HS-27A (cell line): ENCODE measurements at regions not wholly inside any gene's neighbourhood (a gene's known extent, or its start where the extent isn't known, plus 50 kb on each side); places are given as distances from the start of the nearest gene placed in this dataset.

Experiments used
- DNase-seq: peaks from one replicate; pipeline ENCODE4 v3.0.0-alpha.2; 2012; ENCODE audit warnings: low read depth, missing footprints

DNA sequence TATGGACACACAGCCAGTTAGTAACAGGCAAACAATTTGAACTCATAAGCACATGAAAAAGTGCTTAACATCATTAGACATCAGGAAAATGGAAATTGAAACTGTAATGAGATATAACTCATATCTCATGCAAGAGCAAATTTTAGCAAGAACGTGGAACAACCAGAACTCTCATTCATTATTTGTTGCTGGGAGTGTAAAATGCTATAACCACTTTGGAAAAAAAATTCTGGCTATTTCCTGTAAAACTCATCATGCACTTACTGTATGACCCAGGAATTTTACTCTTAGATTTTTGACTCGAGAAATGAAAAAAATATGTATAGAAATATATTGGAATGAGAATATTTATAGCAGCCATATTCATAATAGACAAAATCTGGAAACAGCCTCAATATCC is 205.7 kb upstream of the PUM3 start:
- no peak for DNase-seq

DNA sequence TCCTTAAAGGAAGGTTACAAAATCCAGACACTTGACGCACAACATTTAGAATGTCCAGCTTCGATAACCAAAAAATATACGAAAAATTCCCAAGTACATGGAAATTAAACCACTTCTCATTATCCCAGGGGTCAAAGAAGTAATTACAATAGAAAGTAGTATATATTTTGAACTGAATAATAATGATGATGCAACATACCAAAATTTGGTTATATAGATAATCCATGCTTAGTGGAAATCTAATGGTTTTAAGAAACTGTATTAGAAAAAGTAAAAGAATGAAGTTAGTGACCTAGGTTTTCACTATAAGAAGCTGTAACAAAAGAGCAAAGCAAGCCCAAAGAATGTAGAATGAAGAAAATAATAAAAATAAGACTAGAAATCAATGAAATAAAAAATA is 204.0 kb upstream of the PUM3 start:
- no peak for DNase-seq

- DNase-seq = no peak
Observed at GRCh38 chr9:3045153-3045552, 201.3 kb upstream of the PUM3 start.

DNA sequence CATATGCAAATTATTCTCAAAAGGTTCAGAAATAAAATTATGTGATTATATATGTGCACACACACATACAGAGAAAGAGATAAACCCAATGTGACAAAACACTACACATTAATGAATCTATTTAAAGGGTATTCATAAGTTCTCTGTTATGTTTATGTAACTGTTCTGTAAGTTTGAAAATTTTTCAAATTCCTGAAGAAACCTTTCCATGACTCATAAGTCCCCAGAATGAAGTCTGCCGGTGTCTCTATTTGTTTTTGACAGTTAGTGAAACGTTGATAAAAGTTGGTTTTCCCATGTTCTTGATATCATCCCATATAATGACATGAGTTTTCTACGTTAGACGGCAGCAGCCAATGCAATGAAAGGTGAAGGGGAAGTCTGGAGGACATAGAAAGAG is 199.5 kb upstream of the PUM3 start:
- DNase-seq = peak; percentile 43

DNA sequence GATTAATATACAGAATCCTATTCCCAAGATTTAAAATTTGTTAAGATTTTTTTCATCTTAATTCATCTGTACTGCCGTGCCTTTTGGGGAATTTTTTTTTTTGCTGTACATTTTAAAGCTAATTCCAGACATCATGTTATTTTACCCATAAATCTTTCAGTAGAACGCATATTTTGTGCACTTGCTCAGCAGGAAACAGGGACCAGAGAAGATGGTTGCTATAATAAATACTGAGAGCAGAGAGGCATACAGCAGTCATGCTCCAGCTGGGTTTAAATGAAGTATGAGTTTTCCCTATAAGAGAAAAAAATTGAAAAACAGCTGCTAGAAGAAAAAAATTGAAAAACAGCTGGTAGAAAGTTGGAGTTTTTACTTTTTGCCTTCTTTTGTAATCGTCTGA is 196.9 kb upstream of the PUM3 start:
- no peak for DNase-seq

GRCh38 chr9:3036333-3036700 is 192.4 kb upstream of the PUM3 start:
- no peak for DNase-seq

DNA sequence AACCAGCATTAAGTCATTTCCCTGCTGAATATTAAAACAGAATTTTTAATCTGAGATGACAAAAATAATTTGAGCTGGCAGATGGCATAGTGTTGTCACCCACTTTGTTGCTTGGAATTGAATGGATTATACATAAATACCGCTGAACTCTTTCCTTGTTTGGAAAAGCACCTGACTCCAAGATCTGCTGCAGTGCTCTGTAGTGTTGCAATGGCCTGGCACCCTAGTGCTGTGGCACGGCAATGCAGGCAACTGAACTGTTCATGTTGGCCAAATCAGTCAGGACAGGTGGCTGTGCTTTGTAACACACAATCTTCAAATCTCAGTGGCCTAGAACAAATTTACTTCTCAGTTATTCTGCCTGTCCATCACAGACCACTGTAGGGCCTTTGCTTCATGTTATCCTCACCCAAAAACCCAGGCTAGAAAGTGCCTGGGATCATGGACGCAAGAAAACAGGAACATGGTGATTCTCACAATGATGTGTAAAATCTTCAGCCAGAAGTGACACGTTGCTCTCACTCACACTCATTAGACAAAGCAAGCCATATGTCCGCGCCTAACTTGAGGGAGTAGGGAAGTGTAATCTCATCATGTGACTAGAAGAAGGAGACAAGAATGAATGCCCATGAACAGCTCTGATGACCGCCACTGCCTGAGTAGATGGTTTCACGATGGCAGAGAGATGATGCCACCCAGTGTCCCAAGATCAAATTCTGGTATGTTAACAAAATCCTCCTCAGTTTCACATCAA is 191.9 kb upstream of the PUM3 start:
- DNase-seq = no peak

- DNase-seq = no peak
Observed at GRCh38 chr9:3032898-3033297, 189.0 kb upstream of the PUM3 start.

DNA sequence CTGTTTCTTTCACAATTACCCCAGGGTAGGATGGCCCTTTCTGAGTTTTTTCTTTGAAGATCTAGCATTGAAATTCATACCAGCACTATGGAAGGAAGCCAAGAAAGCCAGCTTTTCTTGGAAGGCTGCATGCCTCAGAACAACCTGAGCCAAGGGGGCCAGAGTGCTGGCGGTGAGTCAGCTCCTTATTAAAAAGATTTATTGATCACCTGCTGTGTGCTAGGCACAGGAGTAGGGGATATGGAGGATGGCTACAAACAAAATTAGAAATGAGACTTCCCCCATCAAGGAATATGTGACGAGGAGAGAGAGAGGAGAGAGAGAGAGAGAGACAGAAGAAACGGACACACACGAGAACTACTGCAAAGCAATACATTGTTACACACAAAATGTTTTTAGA is 184.6 kb upstream of the PUM3 start:
- DNase-seq = no peak

GRCh38 chr9:3027210-3027609 is 183.3 kb upstream of the PUM3 start:
- DNase-seq = no peak

DNA sequence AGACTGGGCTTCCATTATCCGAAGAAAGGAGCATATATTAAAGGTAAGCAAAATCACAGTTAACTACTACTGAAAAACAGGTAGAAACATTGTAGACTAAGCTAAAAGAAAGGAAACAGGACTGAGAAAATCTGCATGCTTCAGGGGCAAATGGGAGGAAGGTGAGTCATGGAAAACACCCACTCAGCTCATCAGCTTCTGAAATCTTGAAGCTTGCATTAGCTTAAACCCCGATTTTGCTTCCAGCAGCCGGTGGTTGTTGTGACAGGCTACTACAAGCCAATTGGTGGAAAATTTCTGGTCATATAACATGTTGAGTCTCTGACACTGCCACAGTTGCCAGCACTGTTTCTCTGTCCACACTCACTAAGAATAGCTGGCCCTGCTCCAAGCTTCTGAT is 179.6 kb upstream of the PUM3 start:
- no peak for DNase-seq

GRCh38 chr9:3018691-3019230 is 174.9 kb upstream of the PUM3 start:
- DNase-seq = no peak

DNA sequence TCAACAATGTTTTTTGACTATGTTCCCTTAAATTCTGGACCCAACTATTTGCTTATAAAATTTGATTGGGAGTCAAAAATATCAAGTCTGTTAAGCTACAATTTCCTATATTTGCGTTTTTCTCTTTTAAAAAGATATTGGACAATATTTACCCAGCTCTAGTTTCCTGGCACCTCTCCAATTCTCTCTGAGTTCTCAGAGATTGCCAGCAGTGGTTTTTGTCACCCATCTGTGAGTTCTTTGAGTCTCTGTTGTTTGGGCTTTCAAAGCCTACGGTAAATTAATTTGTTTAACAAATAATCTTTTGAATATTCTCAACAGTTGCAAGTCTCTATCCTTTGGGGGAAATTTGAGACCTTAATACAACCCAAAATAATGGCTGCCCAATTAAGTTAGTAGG is 174.2 kb upstream of the PUM3 start:
- no peak for DNase-seq

GRCh38 chr9:3014178-3014577 is 170.3 kb upstream of the PUM3 start:
- DNase-seq = no peak

DNA sequence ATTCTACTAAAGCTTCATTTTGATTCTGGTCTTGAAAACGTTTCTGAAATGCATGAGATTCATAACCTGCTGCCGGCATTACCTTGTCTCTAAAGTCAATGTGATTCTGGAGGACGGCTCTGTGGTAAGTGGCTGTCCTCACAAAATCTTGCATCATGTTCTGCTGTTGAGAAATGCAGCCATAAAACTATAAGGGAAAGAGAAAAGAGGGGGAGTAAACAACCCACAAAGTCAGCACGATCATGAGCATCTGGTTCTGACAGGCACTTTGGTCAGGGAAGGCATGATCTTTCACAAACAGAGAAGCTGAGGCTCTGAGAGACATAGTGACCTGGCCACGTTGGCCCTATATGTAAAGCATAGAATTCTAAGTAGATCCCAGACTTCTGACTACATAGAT is 168.9 kb upstream of the PUM3 start:
- DNase-seq = no peak

- no peak for DNase-seq
Observed at GRCh38 chr9:3012245-3012644, 168.3 kb upstream of the PUM3 start.

DNA sequence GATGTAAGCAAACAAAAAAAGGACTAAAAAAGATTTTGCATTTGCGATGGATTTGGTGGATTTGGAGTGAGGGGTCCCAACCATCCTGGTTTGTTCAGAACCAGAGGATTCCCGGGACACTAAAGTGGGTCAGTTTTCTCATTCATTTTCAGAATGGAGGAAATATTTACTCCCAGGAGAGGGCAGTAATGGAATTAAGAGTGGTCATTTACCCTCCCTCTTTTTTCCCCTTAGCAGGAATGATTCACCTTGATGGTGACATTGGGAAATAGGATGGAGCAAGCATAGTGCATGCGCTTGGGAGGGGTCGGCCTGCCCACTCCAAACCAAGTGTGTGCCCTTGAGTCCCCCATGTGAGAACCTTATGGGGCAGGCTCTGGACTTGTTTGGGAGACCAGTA is 164.2 kb upstream of the PUM3 start:
- no peak for DNase-seq

GRCh38 chr9:3007326-3007725 is 163.4 kb upstream of the PUM3 start:
- no peak for DNase-seq

GRCh38 chr9:3006851-3007250 is 163.0 kb upstream of the PUM3 start:
- DNase-seq = no peak

DNA sequence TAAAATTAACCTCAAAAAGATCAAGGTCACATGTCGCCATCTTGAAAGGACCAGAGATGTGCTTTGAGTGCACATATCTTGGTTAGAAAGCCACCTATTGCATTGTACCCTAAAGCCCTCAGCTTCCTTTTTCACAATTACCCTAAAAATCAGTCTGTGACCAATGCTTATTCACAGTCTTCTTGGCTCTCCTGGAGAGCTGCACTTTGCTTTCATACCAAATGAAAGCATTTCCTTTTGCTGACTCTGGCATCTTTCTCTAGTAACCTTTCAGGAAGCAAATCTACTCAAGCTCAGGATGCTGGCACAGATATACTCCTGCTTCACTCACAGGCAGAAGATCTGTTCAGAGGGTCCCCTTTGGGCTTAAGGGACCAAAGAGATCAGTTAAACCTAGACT is 160.7 kb upstream of the PUM3 start:
- DNase-seq = no peak

GRCh38 chr9:3001311-3001710 is 157.4 kb upstream of the PUM3 start:
- no peak for DNase-seq

DNA sequence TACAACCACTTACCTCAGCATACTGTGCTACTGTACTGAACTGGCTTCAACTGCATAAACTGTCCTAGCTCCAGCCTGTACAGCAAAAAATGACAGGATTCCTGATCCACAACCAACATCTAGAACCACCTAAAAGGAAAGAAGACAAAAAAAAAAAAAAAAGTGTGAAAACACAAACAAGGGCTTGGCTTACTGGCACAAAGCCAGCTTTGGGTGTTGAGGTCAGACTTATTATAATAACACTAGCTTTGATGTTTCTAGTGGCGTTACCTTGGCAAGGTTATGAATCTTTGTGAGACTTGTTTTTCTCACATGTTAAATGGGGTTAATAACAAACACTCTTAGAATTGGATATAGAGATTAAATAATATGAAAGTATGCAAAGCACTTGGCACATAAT is 148.5 kb upstream of the PUM3 start:
- no peak for DNase-seq

DNA sequence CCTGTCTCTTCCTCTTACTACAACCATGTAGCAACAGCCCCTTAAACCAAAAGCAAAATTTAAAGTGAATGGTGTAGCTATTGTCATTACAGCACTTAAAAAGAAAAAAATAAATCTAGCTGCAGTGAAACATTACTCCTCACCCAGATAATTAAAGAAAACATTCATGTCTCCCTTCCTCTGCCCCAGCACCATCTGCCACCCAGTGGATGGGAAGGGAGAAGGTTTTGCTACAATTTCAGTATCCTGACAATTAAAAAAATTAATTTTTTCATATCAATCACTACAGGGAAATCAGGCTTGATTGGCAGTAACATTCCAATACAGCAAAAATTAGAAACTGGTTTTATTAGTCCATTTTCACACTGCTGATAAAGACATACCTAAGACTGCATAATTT is 147.4 kb upstream of the PUM3 start:
- no peak for DNase-seq

DNA sequence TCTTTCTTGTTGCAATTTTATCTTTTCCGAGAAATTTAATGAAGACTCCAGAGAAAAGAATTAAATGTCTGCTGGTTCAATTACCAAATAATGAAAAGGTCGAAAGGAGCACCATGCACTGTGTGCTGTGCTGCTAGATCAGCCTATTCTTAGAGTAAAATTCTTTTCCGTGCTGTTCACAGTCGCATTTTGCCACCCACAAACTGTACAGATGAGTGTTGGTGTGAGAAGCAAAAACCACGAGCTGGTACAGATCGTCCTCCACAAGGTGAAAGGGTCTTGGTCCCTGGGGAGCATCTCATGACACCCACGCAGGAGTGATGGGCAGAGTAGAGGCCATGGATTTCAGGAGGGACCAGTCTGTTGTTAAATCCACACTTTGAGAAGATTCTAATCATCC is 143.8 kb upstream of the PUM3 start:
- no peak for DNase-seq
